ENCODE measurements at regions not wholly inside any gene's neighbourhood (a gene's known extent, or its start where the extent isn't known, plus 50 kb on each side); places are given as distances from the start of the nearest gene placed in this dataset.
"Not testable (repeated sequence)": the region's sequence is repeated elsewhere in the genome, so short reads cannot be mapped to it uniquely, and the experiment has no call there.

- not testable (repeated sequence) for TF ChIP-seq CTCF, POLR2A (IDR thresholded peaks at IDR 0.05)
These were observed 131.2 kb upstream of the MALRD1 start for GRCh38 chr10:18917431-18917830.

Measured in esophagus squamous epithelium (tissue), 4 donors.